Motor neuron (in vitro differentiated cells): ENCODE measurements at regions not wholly inside any gene's neighbourhood (a gene's known extent, or its start where the extent isn't known, plus 50 kb on each side); places are given as distances from the start of the nearest gene placed in this dataset.

Experiments used
- ATAC-seq, 8 experiments: fragments of 200-7000 bp; cut with Tn5 transposase; replicated peaks in 6 of 8; 2 replicates each; pipeline ENCODE4 v1.8.0; 2021; ENCODE audit warnings: mild to moderate bottlenecking in 8 of 8, moderate library complexity in 8 of 8
- H3K27ac ChIP-seq, 2 donors: fragments of 250-450 bp; sonication (Bioruptor Pico); 2 replicates each; pipeline ENCODE4 v1.9.0; 2021; ENCODE audit warnings: antibody characterized with exemption in 2 of 2, mild to moderate bottlenecking in 2 of 2, moderate library complexity in 1 of 2
- H3K4me1 ChIP-seq, 2 donors: fragments of 250-450 bp; sonication (Bioruptor Pico); replicated peaks in 1 of 2; 2 replicates each; pipeline ENCODE4 v1.6.1; 2021; ENCODE audit warnings: antibody characterized with exemption in 2 of 2, mild to moderate bottlenecking in 2 of 2, moderate library complexity in 1 of 2
- H3K4me3 ChIP-seq, 5 donors: fragments of 250-450 bp; sonication (Bioruptor Pico); 2 replicates each; pipeline ENCODE4 v1.9.0; 2021; ENCODE audit warnings: antibody characterized with exemption in 5 of 5, mild to moderate bottlenecking in 5 of 5, moderate library complexity in 4 of 5
- WGBS, 10 experiments: fragments of 450-650 bp; shearing (Covaris generic); methylation state at CpG; one replicate each; pipeline ENCODE4 v1.0.0; 2022; 5-methylcytosine and 5-hydroxymethylcytosine counted together
- in situ Hi-C, 9 experiments: fragments of 400-800 bp; cut with MboI; loops; one replicate each; pipeline ENCODE4 v1.15.0; 2021; ENCODE audit warnings: low sequenced_read_pairs in 9 of 9, low pct_unique_long_range_greater_than_20kb in 2 of 9; ENCODE audit not compliant: unreplicated experiment in 9 of 9

DNA sequence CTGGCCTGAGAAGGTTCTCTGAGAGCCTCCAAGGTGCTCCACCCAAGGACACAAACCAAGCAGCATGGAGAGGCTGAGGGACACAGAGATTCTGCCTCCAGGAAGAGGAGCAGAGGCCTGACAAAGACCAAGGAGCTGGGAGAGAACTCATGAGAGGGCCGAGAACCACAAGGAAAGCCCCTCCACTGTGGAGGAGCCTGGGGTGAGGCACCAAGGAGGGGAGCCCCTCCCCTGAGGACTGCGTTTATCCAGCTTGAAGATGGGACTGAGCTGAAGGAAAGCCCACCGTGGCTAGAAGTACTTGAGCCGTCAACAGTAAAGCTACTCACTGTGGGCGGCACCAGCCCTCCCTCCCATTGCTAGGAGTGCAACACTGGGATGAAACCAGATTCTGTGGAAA, 63.1 kb upstream of the MEF2A start:
- no peaks in the 10 kb centered on the region for H3K4me1 ChIP-seq
- H3K4me3 ChIP-seq: no peak overlapping the region
- 80 to 100% (median 91%) methylated on average over 1 to 3 of the region's 5 CpGs; no CpG with 5 or more reads in 6 of the 10 experiments for WGBS, 10 experiments
- H3K27ac ChIP-seq: no peak overlapping the region
- no peak for ATAC-seq
- in situ Hi-C loops: no loop called here

DNA sequence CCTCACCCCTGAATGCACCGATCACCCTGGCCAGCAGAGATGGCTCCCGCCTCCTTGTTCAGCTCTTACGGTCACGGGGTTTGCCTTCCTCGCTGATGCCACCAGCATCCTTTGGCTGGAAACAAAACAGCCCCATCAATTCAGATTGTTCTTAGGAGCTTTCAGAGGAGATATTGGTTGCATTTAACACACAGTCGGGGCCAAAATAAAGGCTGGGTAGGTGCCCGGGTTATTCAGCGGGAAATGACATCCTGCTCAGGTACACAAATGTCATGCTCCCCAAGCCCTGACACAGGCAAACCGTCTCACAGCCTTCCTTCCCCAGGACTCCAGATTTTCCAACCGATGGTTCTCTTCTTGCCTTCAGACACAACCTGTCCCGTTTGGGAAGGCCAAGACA, 62.4 kb upstream of the MEF2A start:
- H3K4me1 ChIP-seq: no peaks in the 10 kb centered on the region
- H3K27ac ChIP-seq: no peak overlapping the region
- H3K4me3 ChIP-seq: no peak overlapping the region
- in situ Hi-C loops: no loop called here
- 79 to 100% (median 92%) methylated on average over 1 to 10 of the region's 11 CpGs; no CpG with 5 or more reads in 2 of the 10 experiments for WGBS, 10 experiments
- ATAC-seq: no peak

DNA sequence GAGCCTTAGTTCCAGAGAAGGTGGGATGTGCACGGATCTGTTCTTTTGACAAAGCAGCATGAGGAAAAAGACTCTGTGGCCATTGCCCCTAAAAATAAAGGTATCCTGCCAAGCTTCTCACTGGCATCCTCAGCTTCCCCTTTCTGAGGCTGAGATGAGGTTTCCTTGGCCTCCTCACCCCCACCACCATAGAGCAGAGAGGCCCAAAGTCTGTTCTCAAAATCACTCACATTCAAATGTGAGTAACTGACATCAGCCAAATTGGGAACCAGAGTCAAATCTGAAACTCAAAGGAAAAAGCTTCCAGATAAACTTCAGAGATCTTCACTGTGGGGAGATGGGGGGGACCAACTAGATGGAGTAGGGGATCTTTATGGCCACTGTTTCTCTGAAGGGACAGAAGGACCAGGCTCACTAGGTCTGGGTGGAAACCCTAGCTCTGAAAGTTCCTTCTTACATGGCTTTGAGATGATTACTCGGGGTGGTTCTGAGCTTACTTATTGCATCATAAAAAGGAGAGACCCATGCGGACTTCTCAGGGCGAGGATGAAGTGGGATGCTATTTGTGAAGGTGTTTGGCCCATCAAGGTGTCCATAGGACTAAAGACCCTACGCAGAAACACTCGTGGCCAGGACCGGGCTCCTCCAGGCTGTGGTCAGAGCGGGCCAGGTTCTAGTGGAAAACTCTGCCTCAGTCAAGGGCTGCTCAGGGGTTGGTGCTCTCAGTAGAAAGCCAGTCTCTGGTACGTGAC, 61.5 kb upstream of the MEF2A start:
- no peak overlapping the region for H3K4me3 ChIP-seq
- no peak for ATAC-seq
- in situ Hi-C loops: no loop called here
- WGBS, 10 experiments: 65 to 100% (median 87%) methylated on average over 1 to 8 of the region's 9 CpGs; no CpG with 5 or more reads in 3 of the 10 experiments
- H3K4me1 ChIP-seq: no peaks in the 10 kb centered on the region
- no peak overlapping the region for H3K27ac ChIP-seq

DNA sequence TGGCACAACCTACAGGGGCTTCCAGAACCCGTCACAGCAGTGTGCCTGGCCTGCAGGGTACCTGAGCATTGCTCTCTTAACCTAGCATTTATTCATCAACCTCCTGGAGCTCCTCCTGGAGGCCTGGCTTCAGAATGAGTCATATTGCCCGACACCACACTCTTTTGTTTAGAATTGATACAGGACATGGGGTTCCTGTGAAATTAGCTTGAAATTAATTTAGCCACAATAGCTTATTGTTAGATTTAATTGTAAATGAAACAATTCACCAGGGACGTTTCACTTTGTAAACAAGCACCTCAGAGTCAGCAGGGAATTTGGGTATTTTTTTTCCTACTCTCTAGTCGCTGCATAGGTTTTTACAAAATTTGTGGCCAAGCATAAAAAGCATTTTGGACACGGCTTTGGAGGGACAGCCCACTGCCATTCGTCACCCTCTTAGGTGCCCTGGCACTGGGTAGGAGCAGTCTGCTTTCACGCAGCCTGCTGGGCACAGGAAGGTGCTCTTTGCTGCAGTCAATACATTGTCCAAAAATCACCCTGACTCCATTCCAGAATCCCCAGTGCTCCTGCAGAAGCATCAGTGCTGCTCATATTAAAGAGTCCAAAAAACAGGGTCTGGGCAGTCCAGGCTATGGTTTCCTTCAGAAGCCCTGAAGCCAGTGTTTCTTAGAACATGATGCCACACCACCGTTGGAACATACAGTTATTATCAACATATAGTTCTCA, 60.8 kb upstream of the MEF2A start:
- Histone ChIP-seq H3K4me3 (no peak overlapping the region), H3K27ac (no peak overlapping the region), H3K4me1 (no peaks in the 10 kb centered on the region)
- peak in 1 of 8 experiments; percentile 10 for ATAC-seq
- in situ Hi-C loops: no loop called here
- WGBS, 10 experiments: 54 to 100% (median 76%) methylated on average over 2 to 6 of the region's 8 CpGs; no CpG with 5 or more reads in 2 of the 10 experiments

DNA sequence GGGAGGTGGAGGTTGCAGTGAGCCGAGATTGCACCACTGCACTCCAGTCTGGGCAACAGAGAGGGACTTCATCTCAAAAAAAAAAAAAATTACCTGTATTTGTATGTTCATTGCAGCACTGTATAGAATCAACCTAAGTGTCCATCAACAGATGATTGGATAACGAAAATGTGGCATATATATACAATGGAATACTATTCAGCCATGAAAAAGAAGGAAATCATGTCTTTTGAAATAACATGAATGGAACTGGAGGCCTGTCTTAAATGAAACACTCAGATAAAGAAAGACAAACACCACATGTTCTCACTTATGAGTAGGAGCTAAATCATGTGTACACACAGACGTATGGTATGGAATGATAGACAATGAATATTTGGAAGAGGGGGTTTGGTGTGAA, 59.4 kb upstream of the MEF2A start:
- in situ Hi-C loops: no loop called here
- H3K27ac ChIP-seq: no peak overlapping the region

DNA sequence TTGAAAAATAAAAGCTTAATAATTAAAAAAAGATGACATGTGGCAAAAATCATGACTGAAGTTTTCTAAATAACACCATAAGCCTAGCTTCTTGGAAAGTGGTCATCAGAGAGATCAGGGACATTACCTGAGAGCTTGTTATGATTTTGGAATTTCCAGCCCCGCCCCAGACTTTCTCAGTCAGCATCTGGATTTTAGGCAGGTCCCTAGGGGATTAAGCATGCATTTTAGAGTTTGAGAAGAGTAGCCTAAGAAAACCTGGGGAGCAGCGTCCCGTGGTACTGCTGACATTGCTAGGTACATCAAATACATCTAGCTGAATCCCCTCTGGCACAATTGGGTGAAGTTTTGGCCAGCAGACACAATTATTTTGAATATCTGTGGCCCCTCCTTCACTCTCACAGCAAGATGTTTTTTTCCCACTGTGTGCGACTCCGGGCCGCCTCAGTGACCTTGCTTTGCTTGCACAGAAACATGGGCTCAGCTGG, 58.7 kb upstream of the MEF2A start:
- in situ Hi-C loops: no loop called here
- H3K4me3 ChIP-seq: no peak overlapping the region
- peak in 1 of 8 experiments; percentile 52 for ATAC-seq
- no peak overlapping the region for H3K27ac ChIP-seq
- WGBS, 10 experiments: 20 to 95% (median 74%) methylated on average over 1 to 6 of the region's 6 CpGs; no CpG with 5 or more reads in 1 of the 10 experiments
- H3K4me1 ChIP-seq: no peaks in the 10 kb centered on the region

More for the DNA sequence above, 59.4 kb upstream of the MEF2A start:
- ATAC-seq: no peak
- Histone ChIP-seq H3K4me3 (no peak overlapping the region), H3K4me1 (no peaks in the 10 kb centered on the region)
- 68 to 100% (median 90%) methylated on average over 1 to 3 of the region's 3 CpGs; no CpG with 5 or more reads in 1 of the 10 experiments for WGBS, 10 experiments

DNA sequence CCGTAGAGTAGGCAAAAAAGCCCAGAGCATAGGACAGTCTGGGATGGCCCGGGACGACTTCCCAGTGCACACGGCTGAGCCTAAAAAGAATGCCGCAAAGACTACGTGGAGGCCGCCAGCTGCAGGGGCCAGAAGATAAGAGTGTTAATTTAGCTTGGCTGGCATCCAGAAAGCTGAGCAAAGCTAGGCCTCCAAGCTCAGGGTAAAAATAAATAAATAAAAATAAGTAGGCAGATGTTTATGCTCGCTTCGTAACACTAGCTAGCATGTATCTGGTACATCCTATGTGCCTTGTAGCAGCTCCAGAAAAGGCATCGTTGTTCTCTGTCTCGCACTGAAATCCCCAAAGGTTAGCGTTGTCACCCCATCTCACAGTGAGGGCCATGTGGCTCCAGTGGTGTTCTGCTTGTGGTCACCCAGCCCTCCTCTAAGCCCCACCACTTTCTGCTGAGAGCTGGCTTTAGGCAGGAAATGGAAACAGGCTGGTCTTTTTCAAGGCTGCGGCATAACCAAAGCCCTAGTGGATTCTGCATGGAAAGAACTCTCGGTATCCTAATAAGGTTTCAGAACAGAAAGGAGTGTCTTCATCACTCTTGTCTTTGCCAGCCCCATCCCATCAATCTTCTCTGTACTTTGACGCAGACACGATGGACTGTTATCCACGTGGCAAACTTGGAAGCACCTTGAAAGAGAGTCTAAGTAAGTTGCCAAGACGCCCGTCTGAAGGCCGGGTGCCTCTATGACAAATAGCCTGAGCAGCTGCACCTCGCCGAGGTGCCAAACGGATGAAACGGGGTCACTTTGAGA, 58.1 kb upstream of the MEF2A start:
- in situ Hi-C loops: no loop called here
- ATAC-seq: peak in 3 of 8 experiments; percentile 67 to 84 (median 77)
- no peak overlapping the region for H3K4me3 ChIP-seq
- no peak overlapping the region for H3K27ac ChIP-seq
- WGBS, 10 experiments: 0 to 91% (median 77%) methylated on average over 3 to 19 of the region's 24 CpGs
- H3K4me1 ChIP-seq: no peaks in the 10 kb centered on the region

DNA sequence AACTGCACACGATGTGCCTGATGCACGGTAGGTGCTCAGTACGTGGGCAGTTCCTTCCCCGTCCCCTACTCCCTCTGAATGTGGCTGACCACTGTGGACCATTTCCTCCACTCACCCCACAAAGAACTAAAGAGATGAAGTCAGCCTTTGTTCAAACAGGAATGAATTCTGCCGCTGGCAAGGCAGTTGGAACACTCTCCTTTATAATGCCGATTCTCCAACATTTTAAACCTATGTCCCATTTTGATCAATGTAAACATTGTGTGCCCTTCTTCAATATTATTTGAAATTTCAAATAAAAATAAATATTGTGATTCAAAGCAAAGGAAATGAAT, 57.5 kb upstream of the MEF2A start:
- Histone ChIP-seq H3K4me1 (no peaks in the 10 kb centered on the region), H3K27ac (no peak overlapping the region), H3K4me3 (no peak overlapping the region)
- WGBS, 10 experiments: 41 to 100% (median 83%) methylated on average over 1 to 4 of the region's 6 CpGs; no CpG with 5 or more reads in 2 of the 10 experiments
- in situ Hi-C loops: no loop called here
- no peak for ATAC-seq

DNA sequence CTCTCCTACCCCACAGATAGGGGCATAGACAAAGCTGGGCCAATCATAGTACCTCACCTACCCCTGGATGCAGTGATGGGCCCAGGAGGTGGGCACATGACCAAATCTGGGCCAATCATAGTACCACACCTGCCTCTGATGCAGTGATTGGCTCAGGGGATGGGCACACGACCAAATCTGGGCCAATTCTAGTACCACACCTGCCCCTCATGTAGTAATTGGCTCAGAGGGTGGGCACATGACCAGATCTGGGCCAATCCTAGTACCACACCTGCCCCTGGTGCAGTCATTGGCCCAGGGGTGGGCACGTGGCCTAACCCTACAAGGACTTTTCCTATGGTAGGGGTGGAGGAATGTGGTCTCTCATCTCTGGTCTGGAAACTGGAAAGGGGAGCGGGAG, 56.9 kb upstream of the MEF2A start:
- 67 to 86% (median 80%) methylated on average over 1 to 2 of the region's 3 CpGs; no CpG with 5 or more reads in 7 of the 10 experiments for WGBS, 10 experiments
- Histone ChIP-seq H3K4me1 (no peaks in the 10 kb centered on the region), H3K4me3 (no peak overlapping the region), H3K27ac (no peak overlapping the region)
- in situ Hi-C loops: no loop called here
- no peak for ATAC-seq

DNA sequence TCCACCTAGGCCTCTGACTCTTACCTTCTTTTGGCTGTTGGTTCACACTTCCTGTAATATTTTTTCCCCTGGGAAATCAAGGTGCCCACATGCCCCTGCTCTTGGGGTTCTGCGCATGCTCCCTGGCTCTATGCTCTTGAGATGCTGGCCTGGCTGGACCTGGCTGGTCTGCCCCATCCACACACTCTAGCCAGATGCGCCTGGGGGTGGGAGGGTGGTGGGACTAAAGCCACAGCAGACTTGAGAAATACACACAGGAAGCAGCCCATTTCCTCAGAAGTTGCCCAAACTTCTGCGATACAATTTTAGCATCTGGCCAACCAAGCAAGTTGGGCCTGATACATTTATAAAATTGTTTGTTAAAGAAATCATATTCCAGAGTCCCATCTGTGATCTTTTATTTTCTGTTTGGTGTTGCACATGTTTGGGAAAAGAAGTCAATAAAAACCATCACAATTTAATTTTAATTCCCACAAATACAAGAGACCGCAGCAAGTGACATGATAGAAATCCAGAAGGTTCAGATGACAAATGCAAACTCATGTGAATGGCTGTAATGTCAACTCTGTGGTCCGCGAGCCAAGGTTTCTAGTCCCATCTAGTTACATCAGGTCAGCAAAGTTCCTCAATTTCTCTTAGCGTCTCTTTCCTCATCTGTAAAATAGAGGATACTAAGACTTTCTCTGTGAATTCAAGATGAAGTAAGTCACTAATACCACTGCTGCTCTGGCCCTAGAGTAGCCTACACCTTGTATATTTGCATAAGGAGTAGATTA, 55.9 kb upstream of the MEF2A start:
- no peaks in the 10 kb centered on the region for H3K4me1 ChIP-seq
- WGBS, 10 experiments: 40 to 100% (median 90%) methylated on average over 1 to 6 of the region's 7 CpGs; no CpG with 5 or more reads in 1 of the 10 experiments
- H3K27ac ChIP-seq: no peak overlapping the region
- in situ Hi-C loops: no loop called here
- no peak overlapping the region for H3K4me3 ChIP-seq
- ATAC-seq: no peak

DNA sequence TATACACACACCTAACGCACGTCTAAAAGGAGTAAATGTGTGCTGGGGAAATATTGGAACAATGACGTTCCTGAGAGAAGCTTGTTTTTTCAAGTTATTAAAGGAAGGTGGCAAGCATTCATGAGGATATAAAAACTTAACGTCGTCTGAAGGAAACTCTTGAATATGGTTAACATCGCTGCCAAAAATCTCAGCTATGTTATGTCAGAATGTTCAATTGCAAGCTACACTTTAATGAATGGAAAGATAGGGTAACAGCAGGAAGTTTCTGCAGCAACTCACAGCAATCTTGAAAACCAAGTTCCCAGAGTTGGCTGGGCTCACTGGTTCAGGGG, 54.3 kb upstream of the MEF2A start:
- no peak overlapping the region for H3K4me3 ChIP-seq
- no peaks in the 10 kb centered on the region for H3K4me1 ChIP-seq
- H3K27ac ChIP-seq: no peak overlapping the region
- in situ Hi-C loops: no loop called here
- WGBS, 10 experiments: 0 to 91% (median 75%) methylated on average over 1 to 6 of the region's 6 CpGs; no CpG with 5 or more reads in 1 of the 10 experiments
- no peak for ATAC-seq

DNA sequence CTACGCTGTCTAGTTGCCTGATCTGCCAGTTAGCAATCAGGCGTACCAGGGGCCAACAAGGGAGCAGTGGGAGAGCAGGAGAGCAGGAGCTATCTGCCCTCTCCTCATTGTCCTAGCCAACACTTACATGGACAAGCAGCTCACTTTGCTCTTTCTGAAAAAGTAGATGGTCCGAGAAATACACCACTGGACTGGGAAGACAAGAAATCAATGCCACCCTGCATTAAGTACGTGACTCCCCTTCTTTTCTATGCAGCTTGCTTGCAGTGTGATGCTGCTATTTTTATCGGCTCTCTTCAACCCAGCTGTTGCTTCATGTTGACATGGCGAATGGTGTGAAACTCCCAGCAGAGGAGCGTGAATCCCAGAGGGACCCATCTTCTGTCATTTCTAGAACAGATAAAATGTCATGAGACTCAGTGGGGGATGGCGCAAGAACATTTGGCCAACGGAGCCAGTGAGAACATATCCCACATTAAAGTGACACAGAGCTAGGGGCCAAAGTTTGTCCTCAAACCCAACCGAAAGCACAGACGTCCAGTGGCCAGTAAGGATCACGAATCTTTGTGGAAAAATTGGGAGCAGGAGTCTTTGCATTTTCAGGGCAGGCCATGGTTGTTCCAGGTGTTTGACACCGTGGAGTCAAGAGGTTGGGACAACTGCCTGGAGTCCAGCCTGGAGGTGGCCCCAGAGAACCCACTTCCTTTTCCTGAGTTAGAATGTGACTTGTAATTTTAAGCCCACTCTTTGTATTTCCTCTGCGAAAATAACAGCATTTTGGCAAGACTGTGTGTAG, 53.7 kb upstream of the MEF2A start:
- H3K4me1 ChIP-seq: no peaks in the 10 kb centered on the region
- peak in 3 of 8 experiments; percentile 30 to 58 (median 42) for ATAC-seq
- H3K4me3 ChIP-seq: no peak overlapping the region
- WGBS, 10 experiments: 41 to 100% (median 87%) methylated on average over 1 to 12 of the region's 14 CpGs
- no peak overlapping the region for H3K27ac ChIP-seq
- in situ Hi-C loops: no loop called here
